ENCODE measurements at regions not wholly inside any gene's neighbourhood (a gene's known extent, or its start where the extent isn't known, plus 50 kb on each side); places are given as distances from the start of the nearest gene placed in this dataset.

GRCh38 chr6:95280686-95281273 lies 296.6 kb upstream of the MANEA start:
- Histone ChIP-seq H3K27me3 (ENCODE audit: control insufficient read depth in 3 of 3, insufficient read depth in 3 of 3, low read length in 3 of 3) (no peaks in the 10 kb centered on the region), H3K9me3 (ENCODE audit: control insufficient read depth in 2 of 2, insufficient read depth in 1 of 2, low read depth in 1 of 2, low read length in 1 of 2) (no peaks in the 10 kb centered on the region), H3K27ac (ENCODE audit: low read depth in 1 of 3, low read length in 2 of 3) (no peak overlapping the region), H3K4me1 (ENCODE audit: control insufficient read depth in 3 of 3, insufficient read depth in 2 of 3, low read depth in 1 of 3, low read length in 2 of 3) (no peaks in the 10 kb centered on the region), H3K36me3 (ENCODE audit: control insufficient read depth in 3 of 3, insufficient read depth in 2 of 3, low read depth in 1 of 3, low read length in 3 of 3) (no peaks in the 10 kb centered on the region), H3K4me3 (ENCODE audit: low read depth in 1 of 3, low read length in 3 of 3) (no peak overlapping the region)
- 34 to 48% (median 43%) methylated on average over 4 of the region's 4 CpGs for whole genome bisulfite sequencing, 3 donors
- FAIRE-seq = no peak
- DNase-seq = peak in 1 of 2 donors; percentile 28

- H3K4me1 ChIP-seq (ENCODE audit: control insufficient read depth in 3 of 3, insufficient read depth in 2 of 3, low read depth in 1 of 3, low read length in 2 of 3) = no peaks in the 10 kb centered on the region
- H3K27me3 ChIP-seq (ENCODE audit: control insufficient read depth in 3 of 3, insufficient read depth in 3 of 3, low read length in 3 of 3) = no peaks in the 10 kb centered on the region
- no peak overlapping the region for H3K4me3 ChIP-seq (ENCODE audit: low read depth in 1 of 3, low read length in 3 of 3)
- H3K9me3 ChIP-seq (ENCODE audit: control insufficient read depth in 2 of 2, insufficient read depth in 1 of 2, low read depth in 1 of 2, low read length in 1 of 2) = no peaks in the 10 kb centered on the region
- H3K27ac ChIP-seq (ENCODE audit: low read depth in 1 of 3, low read length in 2 of 3) = no peak overlapping the region
- FAIRE-seq = no peak
- 40 to 48% (median 46%) methylated on average over 2 of the region's 2 CpGs for WGBS, 3 donors
- DNase-seq = no peak
- H3K36me3 ChIP-seq (ENCODE audit: control insufficient read depth in 3 of 3, insufficient read depth in 2 of 3, low read depth in 1 of 3, low read length in 3 of 3) = no peaks in the 10 kb centered on the region
Measured at GRCh38 chr6:95285881-95286280, 291.5 kb upstream of the MANEA start.

- no peaks in the 10 kb centered on the region for H3K27me3 ChIP-seq (ENCODE audit: control insufficient read depth in 3 of 3, insufficient read depth in 3 of 3, low read length in 3 of 3)
- H3K36me3 ChIP-seq (ENCODE audit: control insufficient read depth in 3 of 3, insufficient read depth in 2 of 3, low read depth in 1 of 3, low read length in 3 of 3) = no peaks in the 10 kb centered on the region
- H3K4me1 ChIP-seq (ENCODE audit: control insufficient read depth in 3 of 3, insufficient read depth in 2 of 3, low read depth in 1 of 3, low read length in 2 of 3) = no peaks in the 10 kb centered on the region
- no peak for DNase-seq
- H3K4me3 ChIP-seq (ENCODE audit: low read depth in 1 of 3, low read length in 3 of 3) = no peak overlapping the region
- FAIRE-seq = no peak
- no peak overlapping the region for H3K27ac ChIP-seq (ENCODE audit: low read depth in 1 of 3, low read length in 2 of 3)
- no peaks in the 10 kb centered on the region for H3K9me3 ChIP-seq (ENCODE audit: control insufficient read depth in 2 of 2, insufficient read depth in 1 of 2, low read depth in 1 of 2, low read length in 1 of 2)
Measured at GRCh38 chr6:95286874-95287273, 290.5 kb upstream of the MANEA start.

- Histone ChIP-seq H3K4me1 (ENCODE audit: control insufficient read depth in 3 of 3, insufficient read depth in 2 of 3, low read depth in 1 of 3, low read length in 2 of 3) (no peaks in the 10 kb centered on the region), H3K27me3 (ENCODE audit: control insufficient read depth in 3 of 3, insufficient read depth in 3 of 3, low read length in 3 of 3) (no peaks in the 10 kb centered on the region), H3K27ac (ENCODE audit: low read depth in 1 of 3, low read length in 2 of 3) (no peak overlapping the region), H3K9me3 (ENCODE audit: control insufficient read depth in 2 of 2, insufficient read depth in 1 of 2, low read depth in 1 of 2, low read length in 1 of 2) (no peaks in the 10 kb centered on the region), H3K4me3 (ENCODE audit: low read depth in 1 of 3, low read length in 3 of 3) (no peak overlapping the region), H3K36me3 (ENCODE audit: control insufficient read depth in 3 of 3, insufficient read depth in 2 of 3, low read depth in 1 of 3, low read length in 3 of 3) (no peaks in the 10 kb centered on the region)
- no peak for FAIRE-seq
- no peak for DNase-seq
Measured at GRCh38 chr6:95288251-95288650, 289.1 kb upstream of the MANEA start.

- Histone ChIP-seq H3K27ac (ENCODE audit: low read depth in 1 of 3, low read length in 2 of 3) (no peak overlapping the region), H3K9me3 (ENCODE audit: control insufficient read depth in 2 of 2, insufficient read depth in 1 of 2, low read depth in 1 of 2, low read length in 1 of 2) (no peaks in the 10 kb centered on the region), H3K27me3 (ENCODE audit: control insufficient read depth in 3 of 3, insufficient read depth in 3 of 3, low read length in 3 of 3) (no peaks in the 10 kb centered on the region), H3K4me1 (ENCODE audit: control insufficient read depth in 3 of 3, insufficient read depth in 2 of 3, low read depth in 1 of 3, low read length in 2 of 3) (no peaks in the 10 kb centered on the region), H3K4me3 (ENCODE audit: low read depth in 1 of 3, low read length in 3 of 3) (no peak overlapping the region), H3K36me3 (ENCODE audit: control insufficient read depth in 3 of 3, insufficient read depth in 2 of 3, low read depth in 1 of 3, low read length in 3 of 3) (no peaks in the 10 kb centered on the region)
- no peak for DNase-seq
- 68 to 71% (median 71%) methylated on average over 1 of the region's 1 CpG for WGBS, 3 donors
- FAIRE-seq = no peak
Measured at GRCh38 chr6:95292011-95292410, 285.3 kb upstream of the MANEA start.

GRCh38 chr6:95293257-95293656 lies 284.1 kb upstream of the MANEA start:
- H3K36me3 ChIP-seq (ENCODE audit: control insufficient read depth in 3 of 3, insufficient read depth in 2 of 3, low read depth in 1 of 3, low read length in 3 of 3) = no peaks in the 10 kb centered on the region
- 50 to 64% (median 50%) methylated on average over 2 of the region's 2 CpGs for WGBS, 3 donors
- no peaks in the 10 kb centered on the region for H3K27me3 ChIP-seq (ENCODE audit: control insufficient read depth in 3 of 3, insufficient read depth in 3 of 3, low read length in 3 of 3)
- FAIRE-seq (no peak), DNase-seq (no peak)
- no peaks in the 10 kb centered on the region for H3K4me1 ChIP-seq (ENCODE audit: control insufficient read depth in 3 of 3, insufficient read depth in 2 of 3, low read depth in 1 of 3, low read length in 2 of 3)
- no peak overlapping the region for H3K4me3 ChIP-seq (ENCODE audit: low read depth in 1 of 3, low read length in 3 of 3)
- H3K9me3 ChIP-seq (ENCODE audit: control insufficient read depth in 2 of 2, insufficient read depth in 1 of 2, low read depth in 1 of 2, low read length in 1 of 2) = no peaks in the 10 kb centered on the region
- no peak overlapping the region for H3K27ac ChIP-seq (ENCODE audit: low read depth in 1 of 3, low read length in 2 of 3)

- Histone ChIP-seq H3K27me3 (ENCODE audit: control insufficient read depth in 3 of 3, insufficient read depth in 3 of 3, low read length in 3 of 3) (no peaks in the 10 kb centered on the region), H3K9me3 (ENCODE audit: control insufficient read depth in 2 of 2, insufficient read depth in 1 of 2, low read depth in 1 of 2, low read length in 1 of 2) (no peaks in the 10 kb centered on the region), H3K36me3 (ENCODE audit: control insufficient read depth in 3 of 3, insufficient read depth in 2 of 3, low read depth in 1 of 3, low read length in 3 of 3) (no peaks in the 10 kb centered on the region), H3K27ac (ENCODE audit: low read depth in 1 of 3, low read length in 2 of 3) (no peak overlapping the region), H3K4me1 (ENCODE audit: control insufficient read depth in 3 of 3, insufficient read depth in 2 of 3, low read depth in 1 of 3, low read length in 2 of 3) (no peaks in the 10 kb centered on the region), H3K4me3 (ENCODE audit: low read depth in 1 of 3, low read length in 3 of 3) (no peak overlapping the region)
- DNase-seq (no peak), FAIRE-seq (no peak)
- WGBS, 3 donors = 12 to 45% (median 22%) methylated on average over 2 of the region's 2 CpGs
Measured at GRCh38 chr6:95294043-95294442, 283.3 kb upstream of the MANEA start.

GRCh38 chr6:95309545-95309944 lies 267.8 kb upstream of the MANEA start:
- FAIRE-seq = no peak

GRCh38 chr6:95318137-95318536 lies 259.2 kb upstream of the MANEA start:
- DNase-seq (no peak), FAIRE-seq (no peak)
- no peak overlapping the region for H3K27ac ChIP-seq (ENCODE audit: low read depth in 1 of 3, low read length in 2 of 3)
- no peaks in the 10 kb centered on the region for H3K9me3 ChIP-seq (ENCODE audit: control insufficient read depth in 2 of 2, insufficient read depth in 1 of 2, low read depth in 1 of 2, low read length in 1 of 2)
- no peak overlapping the region for H3K4me3 ChIP-seq (ENCODE audit: low read depth in 1 of 3, low read length in 3 of 3)
- H3K27me3 ChIP-seq (ENCODE audit: control insufficient read depth in 3 of 3, insufficient read depth in 3 of 3, low read length in 3 of 3) = no peaks in the 10 kb centered on the region
- 75 to 84% (median 83%) methylated on average over 1 of the region's 1 CpG for WGBS, 3 donors
- no peaks in the 10 kb centered on the region for H3K36me3 ChIP-seq (ENCODE audit: control insufficient read depth in 3 of 3, insufficient read depth in 2 of 3, low read depth in 1 of 3, low read length in 3 of 3)
- no peaks in the 10 kb centered on the region for H3K4me1 ChIP-seq (ENCODE audit: control insufficient read depth in 3 of 3, insufficient read depth in 2 of 3, low read depth in 1 of 3, low read length in 2 of 3)

More at GRCh38 chr6:95309545-95309944, 267.8 kb upstream of the MANEA start:
- no peaks in the 10 kb centered on the region for H3K9me3 ChIP-seq (ENCODE audit: control insufficient read depth in 2 of 2, insufficient read depth in 1 of 2, low read depth in 1 of 2, low read length in 1 of 2)
- H3K36me3 ChIP-seq (ENCODE audit: control insufficient read depth in 3 of 3, insufficient read depth in 2 of 3, low read depth in 1 of 3, low read length in 3 of 3) = no peaks in the 10 kb centered on the region
- 72 to 77% (median 73%) methylated on average over 3 of the region's 3 CpGs for WGBS, 3 donors
- no peak for DNase-seq
- H3K27me3 ChIP-seq (ENCODE audit: control insufficient read depth in 3 of 3, insufficient read depth in 3 of 3, low read length in 3 of 3) = no peaks in the 10 kb centered on the region
- no peak overlapping the region for H3K27ac ChIP-seq (ENCODE audit: low read depth in 1 of 3, low read length in 2 of 3)
- no peak overlapping the region for H3K4me3 ChIP-seq (ENCODE audit: low read depth in 1 of 3, low read length in 3 of 3)
- H3K4me1 ChIP-seq (ENCODE audit: control insufficient read depth in 3 of 3, insufficient read depth in 2 of 3, low read depth in 1 of 3, low read length in 2 of 3) = no peaks in the 10 kb centered on the region

Measured in small intestine (tissue), 7 donors.